ENCODE measurements at regions not wholly inside any gene's neighbourhood (a gene's known extent, or its start where the extent isn't known, plus 50 kb on each side); places are given as distances from the start of the nearest gene placed in this dataset.

DNA sequence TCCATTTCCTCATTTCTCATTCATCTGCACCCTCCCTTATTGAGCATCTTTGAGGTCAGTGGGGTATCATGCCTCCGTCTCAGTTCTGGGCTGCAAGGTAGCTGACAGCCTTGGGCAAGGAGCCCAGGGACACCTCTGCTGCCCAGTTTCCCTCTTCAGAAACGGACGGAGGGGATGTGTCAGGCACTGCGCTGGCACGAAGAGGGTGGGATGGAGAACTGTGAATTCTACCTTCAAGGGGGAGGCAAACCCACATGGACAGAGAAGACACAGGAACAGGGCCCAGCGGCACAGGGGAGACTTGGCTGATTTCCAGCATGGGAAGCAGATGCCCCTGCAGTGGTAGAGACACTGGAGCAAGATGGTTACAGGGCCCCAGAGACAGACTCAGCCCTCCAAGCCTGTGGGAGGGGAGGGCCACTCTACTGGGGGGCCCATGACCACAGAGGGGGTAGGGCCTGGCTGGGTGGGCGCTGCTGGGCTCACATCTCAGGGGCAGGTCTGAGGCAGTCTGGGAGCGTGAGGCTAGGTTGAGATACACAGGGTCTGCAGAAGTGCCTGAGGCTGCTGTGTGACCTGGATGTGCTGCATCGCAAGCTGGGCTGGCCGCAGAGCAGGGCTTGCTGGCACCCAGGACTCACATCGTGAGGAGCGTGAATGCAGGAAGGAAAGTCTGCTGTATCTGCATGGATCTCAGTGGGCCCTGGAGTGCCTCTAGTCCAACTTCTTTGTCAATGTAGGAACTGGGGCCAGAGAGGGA lies 92.3 kb downstream of the HS1BP3 start:
- Histone ChIP-seq H3K9me3 (no peaks in the 10 kb centered on the region), H3K27me3 (no peaks in the 10 kb centered on the region), H3K4me1 (no peaks in the 10 kb centered on the region), H3K27ac (no peak overlapping the region), H3K36me3 (no peaks in the 10 kb centered on the region), H3K4me3 (no peak overlapping the region)
- intact Hi-C loops (cut with DNase I; ENCODE audit: low total_unique reads), result no loop called here
- in situ Hi-C loops (cut with MboI; ENCODE audit: low pct_ligation_motif_present in 1 of 4, low pct_unique_long_range_greater_than_20kb in 1 of 4, low sequenced_read_pairs in 3 of 4), result no loop called here
- 82 to 88% methylated on average over 2 to 12 of the region's 12 CpGs for WGBS, 2 donors (ENCODE audit: low coverage in 1 of 2)
- TF ChIP-seq POLR2A (IDR thresholded peaks at IDR 0.05) (no peak), POLR2AphosphoS5 (IDR thresholded peaks at IDR 0.05) (no peak)
- TF ChIP-seq, protein P1, sequence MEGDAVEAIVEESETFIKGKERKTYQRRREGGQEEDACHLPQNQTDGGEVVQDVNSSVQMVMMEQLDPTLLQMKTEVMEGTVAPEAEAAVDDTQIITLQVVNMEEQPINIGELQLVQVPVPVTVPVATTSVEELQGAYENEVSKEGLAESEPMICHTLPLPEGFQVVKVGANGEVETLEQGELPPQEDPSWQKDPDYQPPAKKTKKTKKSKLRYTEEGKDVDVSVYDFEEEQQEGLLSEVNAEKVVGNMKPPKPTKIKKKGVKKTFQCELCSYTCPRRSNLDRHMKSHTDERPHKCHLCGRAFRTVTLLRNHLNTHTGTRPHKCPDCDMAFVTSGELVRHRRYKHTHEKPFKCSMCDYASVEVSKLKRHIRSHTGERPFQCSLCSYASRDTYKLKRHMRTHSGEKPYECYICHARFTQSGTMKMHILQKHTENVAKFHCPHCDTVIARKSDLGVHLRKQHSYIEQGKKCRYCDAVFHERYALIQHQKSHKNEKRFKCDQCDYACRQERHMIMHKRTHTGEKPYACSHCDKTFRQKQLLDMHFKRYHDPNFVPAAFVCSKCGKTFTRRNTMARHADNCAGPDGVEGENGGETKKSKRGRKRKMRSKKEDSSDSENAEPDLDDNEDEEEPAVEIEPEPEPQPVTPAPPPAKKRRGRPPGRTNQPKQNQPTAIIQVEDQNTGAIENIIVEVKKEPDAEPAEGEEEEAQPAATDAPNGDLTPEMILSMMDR (IDR thresholded peaks at IDR 0.05), result no peak
- DNase-seq, result no peak

DNA sequence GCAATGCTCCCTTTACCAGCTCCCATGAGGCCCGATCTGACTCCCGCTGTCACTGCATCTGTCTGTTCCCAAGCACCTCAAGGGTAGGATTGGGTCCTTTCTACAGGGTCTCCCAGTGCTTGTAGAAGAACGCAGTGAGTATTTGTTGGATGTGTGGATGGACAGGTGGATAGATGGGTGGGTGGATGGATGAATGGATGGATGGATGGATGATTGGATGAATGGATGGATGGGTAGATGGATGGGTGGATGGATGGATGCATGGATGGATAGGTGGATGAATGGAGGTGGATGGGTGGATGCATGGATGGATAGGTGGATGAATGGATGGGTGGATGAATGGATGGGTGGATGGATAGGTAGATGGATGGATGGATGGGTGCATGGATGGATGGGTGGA lies 91.6 kb downstream of the HS1BP3 start:
- in situ Hi-C loops (cut with MboI; ENCODE audit: low pct_ligation_motif_present in 1 of 4, low pct_unique_long_range_greater_than_20kb in 1 of 4, low sequenced_read_pairs in 3 of 4), result no loop called here
- Histone ChIP-seq H3K4me3 (no peak overlapping the region), H3K36me3 (no peaks in the 10 kb centered on the region), H3K4me1 (no peaks in the 10 kb centered on the region), H3K27me3 (no peaks in the 10 kb centered on the region), H3K27ac (no peak overlapping the region), H3K9me3 (no peaks in the 10 kb centered on the region)
- TF ChIP-seq POLR2AphosphoS5 (IDR thresholded peaks at IDR 0.05) (no peak), POLR2A (IDR thresholded peaks at IDR 0.05) (no peak), EP300 (IDR thresholded peaks at IDR 0.05; ENCODE audit: low read depth) (no peak)
- TF ChIP-seq, protein P1 (IDR thresholded peaks at IDR 0.05), result no peak
- 20 to 96% methylated on average over 1 to 3 of the region's 3 CpGs for WGBS, 2 donors (ENCODE audit: low coverage in 1 of 2)
- DNase-seq, result no peak
- intact Hi-C loops (cut with DNase I; ENCODE audit: low total_unique reads), result no loop called here

DNA sequence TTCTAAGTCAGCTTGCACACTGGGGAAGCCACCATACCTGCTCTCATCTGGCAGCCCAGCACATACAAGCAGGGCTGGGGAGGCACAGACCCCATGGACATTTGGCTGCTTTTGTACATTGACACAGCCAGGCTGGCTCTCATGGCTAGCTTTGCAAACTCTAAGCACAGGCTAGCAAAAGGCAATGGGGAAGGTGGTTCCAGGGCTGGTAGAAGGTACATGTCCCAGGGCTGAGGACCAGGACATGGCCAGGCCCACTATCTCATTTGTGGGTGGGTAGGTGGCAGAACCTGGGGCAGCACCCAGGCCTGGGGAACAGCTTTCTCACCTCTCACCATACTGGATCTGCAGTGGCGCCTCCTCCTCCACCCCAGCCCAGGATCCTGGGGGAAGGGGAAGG lies 90.9 kb downstream of the HS1BP3 start:
- H3K27ac ChIP-seq, result no peak overlapping the region
- in situ Hi-C loops (cut with MboI; ENCODE audit: low pct_ligation_motif_present in 1 of 4, low pct_unique_long_range_greater_than_20kb in 1 of 4, low sequenced_read_pairs in 3 of 4), result no loop called here
- no peak for DNase-seq
- TF ChIP-seq, protein P1 (IDR thresholded peaks at IDR 0.05), result no peak
- TF ChIP-seq EP300 (IDR thresholded peaks at IDR 0.05; ENCODE audit: low read depth) (no peak), POLR2A (IDR thresholded peaks at IDR 0.05) (no peak), POLR2AphosphoS5 (IDR thresholded peaks at IDR 0.05) (no peak)
- 100% methylated on average over 1 of the region's 1 CpG; no CpG with 5 or more reads in 1 of the 2 donors for WGBS, 2 donors (ENCODE audit: low coverage in 1 of 2)
- no peaks in the 10 kb centered on the region for H3K36me3 ChIP-seq
- no peak overlapping the region for H3K4me3 ChIP-seq
- H3K27me3 ChIP-seq, result no peaks in the 10 kb centered on the region
- H3K4me1 ChIP-seq, result no peaks in the 10 kb centered on the region
- intact Hi-C loops (cut with DNase I; ENCODE audit: low total_unique reads), result no loop called here
- no peaks in the 10 kb centered on the region for H3K9me3 ChIP-seq

DNA sequence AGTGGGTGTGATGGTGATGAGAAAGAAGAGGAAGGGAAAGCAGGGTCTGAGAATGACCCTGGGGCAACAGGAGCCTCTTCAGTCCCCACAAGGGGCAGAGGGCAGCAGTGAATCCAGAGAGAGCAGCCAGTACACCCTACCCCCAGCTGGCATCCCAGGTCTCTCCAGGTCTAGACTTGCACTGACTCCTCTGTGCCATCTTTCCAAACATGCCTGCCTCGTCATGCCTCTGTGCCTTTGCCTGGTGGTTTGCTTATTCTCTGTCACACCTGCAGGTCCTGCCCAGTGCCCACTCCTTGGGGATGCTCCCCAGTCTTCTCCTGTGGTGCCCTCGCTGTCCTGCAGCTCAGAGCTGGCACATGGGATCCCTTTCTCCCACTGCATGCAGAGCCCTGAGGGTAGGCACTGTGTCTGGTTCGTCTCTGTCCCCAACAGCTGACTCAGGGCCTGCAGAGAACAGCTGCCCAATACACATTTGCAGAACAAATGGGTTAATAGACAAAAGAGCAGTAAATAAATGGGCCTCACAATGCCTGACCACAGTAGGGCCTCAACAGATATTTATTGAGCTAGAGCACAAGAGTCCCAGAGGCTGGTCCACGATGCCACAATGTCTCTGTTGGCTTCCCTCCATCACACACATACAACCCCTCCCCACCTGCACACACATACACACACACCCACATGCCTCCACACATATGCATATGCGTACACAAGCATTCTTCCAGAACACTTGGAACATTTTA lies 89.8 kb downstream of the HS1BP3 start:
- no peak for TF ChIP-seq EP300 (IDR thresholded peaks at IDR 0.05; ENCODE audit: low read depth)
- no peak for TF ChIP-seq POLR2A (IDR thresholded peaks at IDR 0.05)
- TF ChIP-seq POLR2AphosphoS5 (IDR thresholded peaks at IDR 0.05), result no peak
- TF ChIP-seq, protein P1 (IDR thresholded peaks at IDR 0.05), result no peak
- in situ Hi-C loops (cut with MboI; ENCODE audit: low pct_ligation_motif_present in 1 of 4, low pct_unique_long_range_greater_than_20kb in 1 of 4, low sequenced_read_pairs in 3 of 4), result no loop called here
- no peak for DNase-seq
- no peaks in the 10 kb centered on the region for H3K36me3 ChIP-seq
- 50 to 73% methylated on average over 1 to 5 of the region's 5 CpGs for WGBS, 2 donors (ENCODE audit: low coverage in 1 of 2)
- no peak overlapping the region for H3K4me3 ChIP-seq
- no peak overlapping the region for H3K27ac ChIP-seq
- intact Hi-C loops (cut with DNase I; ENCODE audit: low total_unique reads), result no loop called here
- no peaks in the 10 kb centered on the region for H3K9me3 ChIP-seq
- H3K27me3 ChIP-seq, result no peaks in the 10 kb centered on the region
- H3K4me1 ChIP-seq, result no peaks in the 10 kb centered on the region
